ENCODE measurements at regions not wholly inside any gene's neighbourhood (a gene's known extent, or its start where the extent isn't known, plus 50 kb on each side); places are given as distances from the start of the nearest gene placed in this dataset.
A peak's percentile ranks its signal among the peaks of the same experiment; 100 is the strongest.

GRCh38 chr12:67595365-67595764 is 53.2 kb upstream of the DYRK2 start:
- peak in 1 of 2 donors; percentile 4 for DNase-seq (ENCODE audit: low read depth in 1 of 2, low spot score in 1 of 2)
- Histone ChIP-seq H3K27ac (no peak overlapping the region), H3K27me3 (no peaks in the 10 kb centered on the region), H3K4me3 (no peak overlapping the region), H3K4me1 (ENCODE audit: low read depth) (peaks cover 4% of the 10 kb centered on the region), H3K9me3 (ENCODE audit: low read depth) (no peaks in the 10 kb centered on the region), H3K36me3 (no peaks in the 10 kb centered on the region)
- TF ChIP-seq, protein P1, sequence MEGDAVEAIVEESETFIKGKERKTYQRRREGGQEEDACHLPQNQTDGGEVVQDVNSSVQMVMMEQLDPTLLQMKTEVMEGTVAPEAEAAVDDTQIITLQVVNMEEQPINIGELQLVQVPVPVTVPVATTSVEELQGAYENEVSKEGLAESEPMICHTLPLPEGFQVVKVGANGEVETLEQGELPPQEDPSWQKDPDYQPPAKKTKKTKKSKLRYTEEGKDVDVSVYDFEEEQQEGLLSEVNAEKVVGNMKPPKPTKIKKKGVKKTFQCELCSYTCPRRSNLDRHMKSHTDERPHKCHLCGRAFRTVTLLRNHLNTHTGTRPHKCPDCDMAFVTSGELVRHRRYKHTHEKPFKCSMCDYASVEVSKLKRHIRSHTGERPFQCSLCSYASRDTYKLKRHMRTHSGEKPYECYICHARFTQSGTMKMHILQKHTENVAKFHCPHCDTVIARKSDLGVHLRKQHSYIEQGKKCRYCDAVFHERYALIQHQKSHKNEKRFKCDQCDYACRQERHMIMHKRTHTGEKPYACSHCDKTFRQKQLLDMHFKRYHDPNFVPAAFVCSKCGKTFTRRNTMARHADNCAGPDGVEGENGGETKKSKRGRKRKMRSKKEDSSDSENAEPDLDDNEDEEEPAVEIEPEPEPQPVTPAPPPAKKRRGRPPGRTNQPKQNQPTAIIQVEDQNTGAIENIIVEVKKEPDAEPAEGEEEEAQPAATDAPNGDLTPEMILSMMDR (IDR thresholded peaks at IDR 0.05; ENCODE audit: low read depth, low read length): no peak

GRCh38 chr12:67598598-67598997 is 49.9 kb upstream of the DYRK2 start:
- no peak overlapping the region for H3K27ac ChIP-seq
- H3K4me1 ChIP-seq (ENCODE audit: low read depth): peaks cover 4% of the 10 kb centered on the region
- no peak for DNase-seq (ENCODE audit: low read depth in 1 of 2, low spot score in 1 of 2)
- H3K36me3 ChIP-seq: no peaks in the 10 kb centered on the region
- TF ChIP-seq, protein P1 (IDR thresholded peaks at IDR 0.05; ENCODE audit: low read depth, low read length): no peak
- no peaks in the 10 kb centered on the region for H3K27me3 ChIP-seq
- no peaks in the 10 kb centered on the region for H3K9me3 ChIP-seq (ENCODE audit: low read depth)
- no peak overlapping the region for H3K4me3 ChIP-seq

Measured in cardiac muscle cell (in vitro differentiated cells and primary cell).